ENCODE measurements at regions not wholly inside any gene's neighbourhood (a gene's known extent, or its start where the extent isn't known, plus 50 kb on each side); places are given as distances from the start of the nearest gene placed in this dataset.

GRCh38 chr10:64316833-64317232 lies 795.6 kb downstream of the REEP3 start (continued):
- TF ChIP-seq TOX (CRISPR knock-in tag; IDR thresholded peaks at IDR 0.05; ENCODE audit: borderline replicate concordance), result no peak

- no peak for TF ChIP-seq ZFP30 (CRISPR knock-in tag; IDR thresholded peaks at IDR 0.05)
- TF ChIP-seq ISL1 (CRISPR knock-in tag; IDR thresholded peaks at IDR 0.05), result peak; percentile 25; the same call in 1 of the 2 replicates
- no peak for ATAC-seq
Measured at GRCh38 chr10:64320448-64320847, 799.2 kb downstream of the REEP3 start.

GRCh38 chr10:64329510-64329909 lies 808.3 kb downstream of the REEP3 start:
- ATAC-seq, result no peak
- TF ChIP-seq PPARA (CRISPR knock-in tag; IDR thresholded peaks at IDR 0.05; ENCODE audit: borderline replicate concordance) (no peak), CSRNP3 (CRISPR knock-in tag; IDR thresholded peaks at IDR 0.05) (no peak), ZNF565 (CRISPR knock-in tag; conservative IDR thresholded peaks at IDR 0.05; ENCODE audit: low read depth) (no peak), GLIS3 (CRISPR knock-in tag; IDR thresholded peaks at IDR 0.05) (no peak)

- no peak for ATAC-seq
- TF ChIP-seq ZC3H10 (CRISPR knock-in tag; IDR thresholded peaks at IDR 0.05) (no peak), TOX (CRISPR knock-in tag; IDR thresholded peaks at IDR 0.05; ENCODE audit: borderline replicate concordance) (no peak), PATZ1 (CRISPR knock-in tag; IDR thresholded peaks at IDR 0.05; ENCODE audit: borderline replicate concordance) (no peak), SNAI2 (CRISPR knock-in tag; IDR thresholded peaks at IDR 0.05) (no peak), ZFP30 (CRISPR knock-in tag; IDR thresholded peaks at IDR 0.05) (no peak), RARB (CRISPR knock-in tag; IDR thresholded peaks at IDR 0.05) (no peak), POU6F1 (CRISPR knock-in tag; IDR thresholded peaks at IDR 0.05; ENCODE audit: borderline replicate concordance, low read depth) (no peak), GLIS3 (CRISPR knock-in tag; IDR thresholded peaks at IDR 0.05) (no peak), CREB5 (CRISPR knock-in tag; IDR thresholded peaks at IDR 0.05; ENCODE audit: low read depth) (no peak), PPARA (CRISPR knock-in tag; IDR thresholded peaks at IDR 0.05; ENCODE audit: borderline replicate concordance) (no peak), ZNF8 (CRISPR knock-in tag; IDR thresholded peaks at IDR 0.05) (no peak), BACH2 (CRISPR knock-in tag; IDR thresholded peaks at IDR 0.05; ENCODE audit: borderline replicate concordance) (no peak), CSDC2 (CRISPR knock-in tag; IDR thresholded peaks at IDR 0.05) (no peak), TSHZ2 (CRISPR knock-in tag; IDR thresholded peaks at IDR 0.05) (no peak), ARNTL (CRISPR knock-in tag; IDR thresholded peaks at IDR 0.05; ENCODE audit: borderline replicate concordance, low read depth) (no peak), ISL1 (CRISPR knock-in tag; IDR thresholded peaks at IDR 0.05) (no peak), CSRNP3 (CRISPR knock-in tag; IDR thresholded peaks at IDR 0.05) (no peak)
Measured at GRCh38 chr10:64332551-64332950, 811.4 kb downstream of the REEP3 start.
